HepG2 (cell line): ENCODE measurements at regions not wholly inside any gene's neighbourhood (a gene's known extent, or its start where the extent isn't known, plus 50 kb on each side); places are given as distances from the start of the nearest gene placed in this dataset.

Experiments used
- EP300 ChIP-seq, 3 experiments: sonication (generic) in 1 of 3; formaldehyde crosslinking in 1 of 3; IDR thresholded peaks; 2 replicates each; pipeline versions ENCODE4 v1.5.1 to v1.6.1; 2011 to 2020; ENCODE audit warnings: low read depth in 2 of 3, low read length in 2 of 3, borderline replicate concordance in 1 of 3, improper control_type of control experiment in 1 of 3, mild to moderate bottlenecking in 1 of 3, missing genetic modification reagents in 1 of 3, moderate library complexity in 1 of 3
- FOXM1 ChIP-seq: sonication (generic); formaldehyde crosslinking; IDR thresholded peaks from 2 replicates; pipeline ENCODE4 v1.5.0; 2020; ENCODE audit warnings: missing genetic modification reagents
- MAFK ChIP-seq, 2 experiments: IDR thresholded peaks in 1 of 2; conservative IDR thresholded peaks in 1 of 2; 2 replicates each; pipeline ENCODE4 v1.6.1; 2011; ENCODE audit warnings: improper control_type of control experiment in 2 of 2, low read length in 2 of 2
- MBNL3 ChIP-seq: fragments of 250-450 bp; sonication (Bioruptor Pico); conservative IDR thresholded peaks from 2 replicates; pipeline ENCODE4 v1.8.0; 2022; ENCODE audit warnings: mild to moderate bottlenecking, inconsistent platforms
- MIXL1 ChIP-seq: IDR thresholded peaks from 2 replicates; pipeline ENCODE4 v1.6.1; 2016
- RBM22 ChIP-seq: fragments of 200-400 bp; formaldehyde crosslinking; optimal IDR thresholded peaks from 2 replicates; pipeline ENCODE3; 2017; ENCODE audit warnings: mild to moderate bottlenecking, low read length, moderate library complexity
- SATB2 ChIP-seq: sonication (generic); formaldehyde crosslinking; IDR thresholded peaks from 2 replicates; pipeline ENCODE4 v1.5.0; 2020; ENCODE audit warnings: missing genetic modification reagents
- THYN1 ChIP-seq: sonication (generic); formaldehyde crosslinking; IDR thresholded peaks from 2 replicates; pipeline ENCODE4 v1.8.1; 2023; ENCODE audit warnings: low read depth, mild to moderate bottlenecking, moderate library complexity, missing genetic modification reagents, borderline replicate concordance
- ZFP36L2 ChIP-seq: sonication (generic); formaldehyde crosslinking; IDR thresholded peaks from 2 replicates; pipeline ENCODE4 v1.4.0; 2020; ENCODE audit warnings: missing genetic modification reagents
- ZNF264 ChIP-seq: sonication (generic); formaldehyde crosslinking; IDR thresholded peaks from 2 replicates; pipeline ENCODE4 v1.4.0; 2020; ENCODE audit warnings: missing genetic modification reagents
- ZNF496 ChIP-seq: sonication (generic); formaldehyde crosslinking; IDR thresholded peaks from 2 replicates; pipeline ENCODE4 v1.8.1; 2023; ENCODE audit warnings: mild to moderate bottlenecking, moderate library complexity, missing genetic modification reagents; ENCODE audit not compliant: insufficient replicate concordance
- ZNF766 ChIP-seq: sonication (generic); formaldehyde crosslinking; IDR thresholded peaks from 2 replicates; pipeline ENCODE4 v1.5.0; 2020; ENCODE audit warnings: missing genetic modification reagents, borderline replicate concordance
- ZNF883 ChIP-seq: sonication (generic); formaldehyde crosslinking; IDR thresholded peaks from 2 replicates; pipeline ENCODE4 v1.5.1; 2020; ENCODE audit warnings: mild to moderate bottlenecking, missing genetic modification reagents; ENCODE audit errors: not compliant biosample characterization
- TF ChIP-seq, protein P1 (sequence below): IDR thresholded peaks from 2 replicates; pipeline ENCODE4 v1.6.1; 2018; ENCODE audit warnings: missing genetic modification reagents
- TF ChIP-seq, protein P2 (sequence below): sonication (generic); formaldehyde crosslinking; conservative IDR thresholded peaks from 2 replicates; pipeline ENCODE4 v1.4.0; 2020; ENCODE audit warnings: missing genetic modification reagents

DNA sequence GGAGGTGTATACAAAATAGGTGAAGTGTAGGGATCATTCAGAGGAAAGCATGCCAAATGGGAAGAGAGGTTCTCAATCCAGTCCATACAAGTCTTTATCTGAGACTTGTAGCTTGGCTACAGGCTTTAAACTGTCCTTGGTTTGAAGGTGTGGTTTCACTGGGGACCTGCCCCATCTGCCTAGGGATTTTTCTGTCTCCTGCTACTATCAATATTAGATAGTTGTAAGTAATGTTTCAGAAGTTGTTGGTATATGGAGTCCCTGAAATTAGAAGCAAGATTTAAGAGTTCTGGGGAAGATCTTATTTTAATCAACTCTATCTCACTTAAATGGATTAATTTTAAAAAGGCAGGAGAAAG lies 100.9 kb downstream of the ANKRD7 start (continued):
- TF ChIP-seq, protein P1, sequence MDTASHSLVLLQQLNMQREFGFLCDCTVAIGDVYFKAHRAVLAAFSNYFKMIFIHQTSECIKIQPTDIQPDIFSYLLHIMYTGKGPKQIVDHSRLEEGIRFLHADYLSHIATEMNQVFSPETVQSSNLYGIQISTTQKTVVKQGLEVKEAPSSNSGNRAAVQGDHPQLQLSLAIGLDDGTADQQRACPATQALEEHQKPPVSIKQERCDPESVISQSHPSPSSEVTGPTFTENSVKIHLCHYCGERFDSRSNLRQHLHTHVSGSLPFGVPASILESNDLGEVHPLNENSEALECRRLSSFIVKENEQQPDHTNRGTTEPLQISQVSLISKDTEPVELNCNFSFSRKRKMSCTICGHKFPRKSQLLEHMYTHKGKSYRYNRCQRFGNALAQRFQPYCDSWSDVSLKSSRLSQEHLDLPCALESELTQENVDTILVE (CRISPR knock-in tag): no peak
- TF ChIP-seq SATB2 (CRISPR knock-in tag): no peak
- no peak for TF ChIP-seq ZNF496 (CRISPR knock-in tag)
- no peak for TF ChIP-seq RBM22
- no peak for TF ChIP-seq EP300 (IDR thresholded peaks at IDR 0.05; ENCODE audit: low read depth in 2 of 2, low read length in 2 of 2)
- no peak for TF ChIP-seq EP300 (CRISPR knock-in tag; IDR thresholded peaks at IDR 0.05; ENCODE audit: borderline replicate concordance)
- TF ChIP-seq MIXL1 (CRISPR knock-in tag): no peak
- no peak for TF ChIP-seq MAFK (conservative IDR thresholded peaks at IDR 0.05 in 1 of 2, IDR thresholded peaks at IDR 0.05 in 1 of 2; ENCODE audit: low read length in 2 of 2)
- TF ChIP-seq ZNF883 (CRISPR knock-in tag): no peak
- TF ChIP-seq FOXM1 (CRISPR knock-in tag): no peak
- no peak for TF ChIP-seq ZNF264 (CRISPR knock-in tag)
- TF ChIP-seq, protein P2, sequence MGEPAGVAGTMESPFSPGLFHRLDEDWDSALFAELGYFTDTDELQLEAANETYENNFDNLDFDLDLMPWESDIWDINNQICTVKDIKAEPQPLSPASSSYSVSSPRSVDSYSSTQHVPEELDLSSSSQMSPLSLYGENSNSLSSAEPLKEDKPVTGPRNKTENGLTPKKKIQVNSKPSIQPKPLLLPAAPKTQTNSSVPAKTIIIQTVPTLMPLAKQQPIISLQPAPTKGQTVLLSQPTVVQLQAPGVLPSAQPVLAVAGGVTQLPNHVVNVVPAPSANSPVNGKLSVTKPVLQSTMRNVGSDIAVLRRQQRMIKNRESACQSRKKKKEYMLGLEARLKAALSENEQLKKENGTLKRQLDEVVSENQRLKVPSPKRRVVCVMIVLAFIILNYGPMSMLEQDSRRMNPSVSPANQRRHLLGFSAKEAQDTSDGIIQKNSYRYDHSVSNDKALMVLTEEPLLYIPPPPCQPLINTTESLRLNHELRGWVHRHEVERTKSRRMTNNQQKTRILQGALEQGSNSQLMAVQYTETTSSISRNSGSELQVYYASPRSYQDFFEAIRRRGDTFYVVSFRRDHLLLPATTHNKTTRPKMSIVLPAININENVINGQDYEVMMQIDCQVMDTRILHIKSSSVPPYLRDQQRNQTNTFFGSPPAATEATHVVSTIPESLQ (CRISPR knock-in tag): no peak
- no peak for TF ChIP-seq THYN1 (CRISPR knock-in tag)
- TF ChIP-seq ZNF766: no peak
- TF ChIP-seq MBNL3 (CRISPR knock-in tag): no peak
- TF ChIP-seq ZFP36L2 (CRISPR knock-in tag): no peak
- TF ChIP-seq, all 625 proteins: peak for 0
